Heart right ventricle (tissue), 16 donors: ENCODE measurements at regions not wholly inside any gene's neighbourhood (a gene's known extent, or its start where the extent isn't known, plus 50 kb on each side); places are given as distances from the start of the nearest gene placed in this dataset.
A peak's percentile ranks its signal among the peaks of the same experiment; 100 is the strongest.

ENCODE experiments used
- ATAC-seq, 8 donors: fragments of 200-7000 bp; cut with Tn5 transposase; one replicate each; pipeline ENCODE4 v1.9.1; 2020; ENCODE audit warnings: mild to moderate bottlenecking in 8 of 8, moderate library complexity in 8 of 8, moderate number of reproducible peaks in 1 of 8
- DNase-seq, 2 donors: peaks; one replicate each; pipeline ENCODE4 v3.0.0-alpha.2; 2020
- H3K27ac ChIP-seq, 10 donors: fragments of 200-600 bp; sonication (generic) in 2 of 10; one replicate each; pipeline versions ENCODE4 v1.5.0 to v1.8.0; 2020 to 2022; ENCODE audit warnings: mild to moderate bottlenecking in 3 of 10
- H3K27me3 ChIP-seq, 7 donors: fragments of 200-600 bp; one replicate each; pipeline ENCODE4 v1.8.0; 2021 to 2022; ENCODE audit warnings: mild to moderate bottlenecking in 2 of 7
- H3K36me3 ChIP-seq, 9 donors: fragments of 200-600 bp; sonication (generic) in 1 of 9; one replicate each; pipeline versions ENCODE4 v1.5.0 to v1.8.0; 2020 to 2022; ENCODE audit warnings: mild to moderate bottlenecking in 2 of 9
- H3K4me1 ChIP-seq, 9 donors: fragments of 200-600 bp; sonication (generic) in 1 of 9; one replicate each; pipeline versions ENCODE4 v1.5.0 to v1.8.0; 2020 to 2022; ENCODE audit warnings: mild to moderate bottlenecking in 4 of 9
- H3K4me3 ChIP-seq, 10 donors: fragments of 200-600 bp; sonication (generic) in 2 of 10; one replicate each; pipeline versions ENCODE4 v1.5.0 to v1.8.0; 2020 to 2022; ENCODE audit warnings: mild to moderate bottlenecking in 7 of 10, moderate library complexity in 2 of 10
- H3K9me3 ChIP-seq, 11 donors: fragments of 200-600 bp in 10 of 11; sonication (generic) in 2 of 11; one replicate each; pipeline versions ENCODE4 v1.5.0 to v1.8.0; 2013 to 2022; ENCODE audit warnings: mild to moderate bottlenecking in 2 of 11, control low read depth in 1 of 11, moderate library complexity in 1 of 11
- CTCF ChIP-seq, 9 donors: fragments of 200-600 bp; sonication (generic) in 2 of 9; IDR thresholded peaks; one replicate each; pipeline versions ENCODE4 v1.5.0 to v1.8.0; 2021 to 2022; ENCODE audit warnings: antibody characterized with exemption in 9 of 9, mild to moderate bottlenecking in 5 of 9, moderate library complexity in 1 of 9
- WGBS, 2 donors: extraction: QIAGEN DNeasy Blood & Tissue Kit; methylation state at CpG; one replicate each; pipeline ENCODE4 v1.1.7; 2013; ENCODE audit warnings: inconsistent platforms in 1 of 2; 5-methylcytosine and 5-hydroxymethylcytosine counted together
- intact Hi-C, 10 donors: fragments of 100-400 bp; cut with DNase I; formaldehyde crosslinking; loops; one replicate each; pipeline versions ENCODE4 v1.11.1 to v1.14.2; 2022
- donor health status: Arrhythmogenic right ventricular cardiomyopathy.
- donor health status: ischemic (EF 13 %, LVEDD 7.1; RV severe dilation, severe dysfunction).
- donor health status: healthy with polysubstance abuse.
- donor health status: DM: no; HTN: yes; CAD: no.
- donor health status: DM: no; HTN: no; CAD: no.
- donor health status: ischemic (EF 25% LVEDD 6.9; RV normal size, moderate dysfunction).
- donor health status: ischemic (EF 25% LVEDD 5.7; RV mildly dilated, moderate dysfunction).
- donor health status: healthy.
- donor health status: DM: yes; HTN: yes; CAD: no.
- donor health status: Ischemic cardiomyopathy.
- donor health status: ischemic (EF 35%, LVEDD 5.7; RV mildly dilated, moderate dysfunction).
- donor health status: nonischemic (EF 11% LVEDD 7.7; RV severe dilation, severe dysfunction).
- donor health status: DM: yes; HTN: yes; CAD: no.
- donor health status: PGD.
- donor health status: ischemic (EF 29% LVEDD 5.4; RV normal size, mild dysfunction).
- donor health status: nonischemic (EF 23%, LVEDD 6.1; RV moderate dilation, normal function).

GRCh38 chr15:95935852-95936251 lies 394.6 kb upstream of the NR2F2 start:
- intact Hi-C loops, result no loop called here
- peak overlapping the region in 1 of 10 donors; percentile 22 for H3K27ac ChIP-seq
- no peak for TF ChIP-seq CTCF (IDR thresholded peaks at IDR 0.05)
- H3K27me3 ChIP-seq, result no peaks in the 10 kb centered on the region
- no peak overlapping the region for H3K4me3 ChIP-seq
- H3K9me3 ChIP-seq, result no peaks in the 10 kb centered on the region
- H3K36me3 ChIP-seq, result no peaks in the 10 kb centered on the region
- WGBS, 2 donors, result 70 to 73% methylated on average over 2 of the region's 2 CpGs
- ATAC-seq (no peak), DNase-seq (no peak)
- H3K4me1 ChIP-seq, result peaks cover 0 to 14% (median 2%) of the 10 kb centered on the region in 9 donors

- no peak for DNase-seq
- H3K9me3 ChIP-seq, result peaks cover 0 to 5% (median 0%) of the 10 kb centered on the region in 11 donors
- H3K4me1 ChIP-seq, result peaks cover 0 to 14% (median 0%) of the 10 kb centered on the region in 9 donors
- H3K36me3 ChIP-seq, result no peaks in the 10 kb centered on the region
- TF ChIP-seq CTCF (IDR thresholded peaks at IDR 0.05), result no peak
- H3K27me3 ChIP-seq, result no peaks in the 10 kb centered on the region
- H3K27ac ChIP-seq, result peak overlapping the region in 3 of 10 donors; percentile 23 to 41 (median 24)
- peak in 7 of 8 donors; percentile 28 to 81 (median 62) for ATAC-seq
- no peak overlapping the region for H3K4me3 ChIP-seq
- intact Hi-C loops, result no loop called here
- 62 to 63% methylated on average over 2 of the region's 2 CpGs for WGBS, 2 donors
Measured at GRCh38 chr15:95937128-95937528, 393.4 kb upstream of the NR2F2 start.

- Histone ChIP-seq H3K9me3 (peaks cover 0 to 6% (median 0%) of the 10 kb centered on the region in 11 donors), H3K27me3 (no peaks in the 10 kb centered on the region), H3K36me3 (no peaks in the 10 kb centered on the region), H3K27ac (no peak overlapping the region), H3K4me1 (peaks cover 0 to 14% (median 0%) of the 10 kb centered on the region in 9 donors), H3K4me3 (no peak overlapping the region)
- TF ChIP-seq CTCF (IDR thresholded peaks at IDR 0.05), result no peak
- ATAC-seq (no peak), DNase-seq (no peak)
- WGBS, 2 donors, result 86 to 88% methylated on average over 14 of the region's 14 CpGs
- intact Hi-C loops, result no loop called here
Measured at GRCh38 chr15:95940431-95940985, 390.0 kb upstream of the NR2F2 start.

- no peaks in the 10 kb centered on the region for H3K4me1 ChIP-seq
- ATAC-seq, result no peak
- H3K27me3 ChIP-seq, result no peaks in the 10 kb centered on the region
- 77 to 82% methylated on average over 1 of the region's 1 CpG for WGBS, 2 donors
- intact Hi-C loops, result no loop called here
- no peak for TF ChIP-seq CTCF (IDR thresholded peaks at IDR 0.05)
- no peak for DNase-seq
- no peaks in the 10 kb centered on the region for H3K36me3 ChIP-seq
- peaks cover 0 to 6% (median 0%) of the 10 kb centered on the region in 11 donors for H3K9me3 ChIP-seq
- no peak overlapping the region for H3K27ac ChIP-seq
- no peak overlapping the region for H3K4me3 ChIP-seq
Measured at GRCh38 chr15:95944193-95944592, 386.3 kb upstream of the NR2F2 start.
